Ovary (tissue), 3 donors: ENCODE measurements at regions not wholly inside any gene's neighbourhood (a gene's known extent, or its start where the extent isn't known, plus 50 kb on each side); places are given as distances from the start of the nearest gene placed in this dataset.
"Not testable (repeated sequence)": the region's sequence is repeated elsewhere in the genome, so short reads cannot be mapped to it uniquely, and the experiment has no call there.

ENCODE experiments used
- CTCF ChIP-seq, 3 donors: fragments of 450-650 bp in 2 of 3; fragments of 200-600 bp in 1 of 3; IDR thresholded peaks; one replicate each; pipeline versions ENCODE4 v1.5.1 to v1.8.0; 2016 to 2022; ENCODE audit warnings: antibody characterized with exemption in 3 of 3, mild to moderate bottlenecking in 1 of 3
- EP300 ChIP-seq: sonication (generic); formaldehyde crosslinking; IDR thresholded peaks from one replicate; pipeline ENCODE4 v1.6.1; 2017; ENCODE audit warnings: antibody characterized with exemption
- POLR2A ChIP-seq: fragments of 450-650 bp; IDR thresholded peaks from one replicate; pipeline ENCODE4 v1.6.1; 2017; ENCODE audit warnings: antibody characterized with exemption, mild to moderate bottlenecking, moderate library complexity
- donor health status: DM: no; HTN: no; CAD: no.

- TF ChIP-seq CTCF (IDR thresholded peaks at IDR 0.05); POLR2A; EP300: not testable (repeated sequence)
Measured at GRCh38 chr2:87680691-87681090, 67.2 kb upstream of the PLGLB2 start.
